HFFc6 (cell line): ENCODE measurements at regions not wholly inside any gene's neighbourhood (a gene's known extent, or its start where the extent isn't known, plus 50 kb on each side); places are given as distances from the start of the nearest gene placed in this dataset.

Experiments
- DNase-seq: peaks from one replicate; pipeline ENCODE4 v3.0.0-alpha.2; 2018
- H3K27ac Mint-ChIP-seq: 2 replicates; pipeline ENCODE4 v1.8.0; 2020; ENCODE audit warnings: mild to moderate bottlenecking, mixed read lengths
- H3K27me3 Mint-ChIP-seq: 2 replicates; pipeline ENCODE4 v1.8.0; 2021; ENCODE audit warnings: mild to moderate bottlenecking, moderate library complexity, mixed read lengths; ENCODE audit not compliant: insufficient read depth
- H3K36me3 Mint-ChIP-seq: 2 replicates; pipeline ENCODE4 v1.8.0; 2021; ENCODE audit warnings: low read depth, mixed read lengths
- H3K4me1 Mint-ChIP-seq: 2 replicates; pipeline ENCODE4 v1.8.0; 2020; ENCODE audit warnings: low read depth, mixed read lengths
- H3K4me3 Mint-ChIP-seq: 2 replicates; pipeline ENCODE4 v1.8.0; 2020; ENCODE audit warnings: mild to moderate bottlenecking, moderate library complexity, mixed read lengths
- H3K9me3 Mint-ChIP-seq: 2 replicates; pipeline ENCODE4 v1.8.0; 2020; ENCODE audit warnings: mild to moderate bottlenecking, mixed read lengths
- TF ChIP-seq, protein P1 (sequence below): fragments of 200-600 bp; sonication (generic); IDR thresholded peaks from 2 replicates; pipeline ENCODE4 v1.5.0; 2021; ENCODE audit warnings: antibody characterized with exemption, mild to moderate bottlenecking

GRCh38 chr10:61548364-61548763, 95.2 kb upstream of the TMEM26 start:
- H3K36me3 Mint-ChIP-seq = no peaks in the 10 kb centered on the region
- H3K27me3 Mint-ChIP-seq = no peaks in the 10 kb centered on the region; the same call in none of the 2 replicates
- no peak overlapping the region for H3K27ac Mint-ChIP-seq
- H3K4me3 Mint-ChIP-seq = no peak overlapping the region
- TF ChIP-seq, protein P1, sequence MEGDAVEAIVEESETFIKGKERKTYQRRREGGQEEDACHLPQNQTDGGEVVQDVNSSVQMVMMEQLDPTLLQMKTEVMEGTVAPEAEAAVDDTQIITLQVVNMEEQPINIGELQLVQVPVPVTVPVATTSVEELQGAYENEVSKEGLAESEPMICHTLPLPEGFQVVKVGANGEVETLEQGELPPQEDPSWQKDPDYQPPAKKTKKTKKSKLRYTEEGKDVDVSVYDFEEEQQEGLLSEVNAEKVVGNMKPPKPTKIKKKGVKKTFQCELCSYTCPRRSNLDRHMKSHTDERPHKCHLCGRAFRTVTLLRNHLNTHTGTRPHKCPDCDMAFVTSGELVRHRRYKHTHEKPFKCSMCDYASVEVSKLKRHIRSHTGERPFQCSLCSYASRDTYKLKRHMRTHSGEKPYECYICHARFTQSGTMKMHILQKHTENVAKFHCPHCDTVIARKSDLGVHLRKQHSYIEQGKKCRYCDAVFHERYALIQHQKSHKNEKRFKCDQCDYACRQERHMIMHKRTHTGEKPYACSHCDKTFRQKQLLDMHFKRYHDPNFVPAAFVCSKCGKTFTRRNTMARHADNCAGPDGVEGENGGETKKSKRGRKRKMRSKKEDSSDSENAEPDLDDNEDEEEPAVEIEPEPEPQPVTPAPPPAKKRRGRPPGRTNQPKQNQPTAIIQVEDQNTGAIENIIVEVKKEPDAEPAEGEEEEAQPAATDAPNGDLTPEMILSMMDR = no peak
- H3K9me3 Mint-ChIP-seq = no peaks in the 10 kb centered on the region
- H3K4me1 Mint-ChIP-seq = no peaks in the 10 kb centered on the region
- no peak for DNase-seq

DNA sequence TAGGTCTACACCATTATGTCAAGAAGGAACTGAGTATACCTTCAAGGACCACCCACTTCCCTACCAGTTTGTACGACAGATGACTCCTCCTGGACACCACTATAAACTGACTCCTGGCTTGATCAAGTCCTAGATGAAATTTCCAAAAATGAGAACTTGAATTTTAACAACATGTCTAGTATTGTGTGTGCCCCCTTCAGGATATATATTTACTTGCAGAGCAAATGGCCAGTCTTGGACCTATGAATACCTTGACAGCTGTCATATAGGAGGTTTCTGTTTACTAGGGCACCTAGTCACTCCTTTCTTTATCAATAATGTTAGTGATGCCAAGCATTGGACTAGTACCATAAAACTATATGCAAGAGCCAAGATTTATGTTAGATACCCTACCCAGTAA, 94.1 kb upstream of the TMEM26 start:
- TF ChIP-seq, protein P1 = peak; percentile 30
- no peak overlapping the region for H3K27ac Mint-ChIP-seq
- H3K36me3 Mint-ChIP-seq = no peaks in the 10 kb centered on the region
- H3K4me3 Mint-ChIP-seq = no peak overlapping the region
- DNase-seq = no peak
- no peaks in the 10 kb centered on the region for H3K9me3 Mint-ChIP-seq
- peaks cover 6% of the 10 kb centered on the region for H3K27me3 Mint-ChIP-seq
- H3K4me1 Mint-ChIP-seq = no peaks in the 10 kb centered on the region

DNA sequence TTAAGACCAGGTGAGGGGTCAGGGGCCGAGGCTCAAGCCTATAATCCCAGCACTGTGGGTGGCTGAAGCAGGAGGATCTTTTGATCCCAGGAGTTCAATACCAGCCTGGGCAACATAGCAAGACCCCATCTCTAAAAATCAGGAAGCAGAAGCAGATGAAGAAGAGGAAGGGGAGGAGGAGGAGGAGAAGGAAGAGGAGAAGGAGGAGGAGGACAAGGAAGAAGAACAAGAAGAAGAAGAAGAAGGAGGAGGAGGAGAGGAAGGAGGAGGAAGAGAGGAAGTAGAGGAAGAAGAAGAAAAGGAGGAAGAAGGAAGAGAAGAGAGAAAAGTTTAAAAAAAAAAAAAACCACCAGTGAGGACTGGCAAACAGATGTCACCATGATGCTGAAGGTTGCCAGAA, 92.0 kb upstream of the TMEM26 start:
- no peak for DNase-seq
- TF ChIP-seq, protein P1 = no peak
- no peaks in the 10 kb centered on the region for H3K36me3 Mint-ChIP-seq
- no peak overlapping the region for H3K4me3 Mint-ChIP-seq
- H3K9me3 Mint-ChIP-seq = no peaks in the 10 kb centered on the region
- peaks cover 6% of the 10 kb centered on the region for H3K27me3 Mint-ChIP-seq
- no peaks in the 10 kb centered on the region for H3K4me1 Mint-ChIP-seq
- H3K27ac Mint-ChIP-seq = no peak overlapping the region

DNA sequence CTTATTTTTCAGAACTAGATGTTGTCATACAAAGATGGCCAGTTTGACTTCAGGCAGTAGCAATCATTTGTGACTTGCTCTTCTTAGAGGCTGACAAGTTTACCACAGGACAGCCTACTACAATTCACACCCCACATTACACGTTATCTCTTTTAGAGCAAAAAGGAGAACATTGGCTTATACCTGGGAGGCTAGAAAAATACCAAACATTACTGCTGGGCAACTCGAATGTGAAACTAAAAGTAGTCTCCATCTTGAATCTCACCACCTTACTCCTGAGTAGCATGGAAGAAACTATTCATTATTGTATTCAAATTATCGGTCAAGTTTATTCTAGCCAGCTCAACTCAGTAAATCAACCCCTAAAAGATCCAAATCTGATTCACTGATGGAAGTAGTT, 90.7 kb upstream of the TMEM26 start:
- H3K4me1 Mint-ChIP-seq = no peaks in the 10 kb centered on the region
- no peak overlapping the region for H3K27ac Mint-ChIP-seq
- no peak for DNase-seq
- H3K36me3 Mint-ChIP-seq = no peaks in the 10 kb centered on the region
- TF ChIP-seq, protein P1 = no peak
- peaks cover 6% of the 10 kb centered on the region for H3K27me3 Mint-ChIP-seq
- no peaks in the 10 kb centered on the region for H3K9me3 Mint-ChIP-seq
- no peak overlapping the region for H3K4me3 Mint-ChIP-seq

DNA sequence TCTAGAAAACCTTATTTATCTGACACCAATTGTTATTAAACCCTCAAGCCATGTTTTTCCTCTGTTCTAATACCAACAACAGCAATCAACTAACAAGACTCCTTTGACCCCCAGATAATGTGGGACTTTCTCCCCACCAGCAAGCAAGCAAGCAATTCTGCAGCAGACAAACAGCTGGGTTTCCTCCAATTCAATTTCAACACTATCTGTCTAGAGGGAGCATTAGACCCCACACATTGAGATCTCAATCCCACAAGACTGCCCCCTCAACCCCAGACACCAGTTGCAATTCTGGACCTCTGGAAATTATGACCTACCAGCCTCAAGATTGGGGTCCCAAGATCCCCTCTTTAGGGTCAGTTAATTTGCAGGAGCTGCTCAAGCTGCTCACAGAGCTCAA, 89.4 kb upstream of the TMEM26 start:
- Mint-ChIP-seq H3K9me3 (no peaks in the 10 kb centered on the region), H3K27ac (no peak overlapping the region), H3K27me3 (peaks cover 6% of the 10 kb centered on the region; the same call in 1 of the 2 replicates), H3K36me3 (no peaks in the 10 kb centered on the region), H3K4me1 (no peaks in the 10 kb centered on the region), H3K4me3 (no peak overlapping the region)
- TF ChIP-seq, protein P1 = no peak
- no peak for DNase-seq

DNA sequence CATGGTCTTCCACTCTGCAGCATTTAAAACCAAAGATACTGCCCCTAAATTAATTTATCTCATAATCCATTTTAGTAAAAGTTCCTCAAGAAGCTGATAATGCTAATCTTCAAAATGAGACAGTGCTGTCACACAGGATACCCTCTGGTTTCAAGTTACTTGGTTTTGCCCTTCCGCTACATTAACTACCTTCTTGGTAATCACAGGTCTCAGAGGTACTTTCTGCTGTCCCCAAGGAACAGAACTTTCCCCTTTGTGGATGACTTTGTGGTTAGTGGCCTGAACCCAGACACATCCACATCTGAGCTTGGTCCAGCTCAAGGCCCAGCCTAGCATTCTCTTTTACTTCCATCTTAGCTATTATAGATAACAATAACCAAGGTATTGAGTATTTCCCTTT, 88.8 kb upstream of the TMEM26 start:
- peaks cover 6% of the 10 kb centered on the region; the same call in 1 of the 2 replicates for H3K27me3 Mint-ChIP-seq
- H3K4me1 Mint-ChIP-seq = no peaks in the 10 kb centered on the region
- H3K36me3 Mint-ChIP-seq = no peaks in the 10 kb centered on the region
- H3K27ac Mint-ChIP-seq = no peak overlapping the region
- TF ChIP-seq, protein P1 = no peak
- H3K4me3 Mint-ChIP-seq = no peak overlapping the region
- no peak for DNase-seq
- no peaks in the 10 kb centered on the region for H3K9me3 Mint-ChIP-seq
